ENCODE measurements at regions not wholly inside any gene's neighbourhood (a gene's known extent, or its start where the extent isn't known, plus 50 kb on each side); places are given as distances from the start of the nearest gene placed in this dataset.

GRCh38 chr10:78532480-78533042 is 498.9 kb downstream of the RPS24 start:
- TF ChIP-seq CTCF (IDR thresholded peaks at IDR 0.05) (no peak), POLR2A (IDR thresholded peaks at IDR 0.05) (no peak), EP300 (IDR thresholded peaks at IDR 0.05) (no peak)
- no peaks in the 10 kb centered on the region for H3K36me3 ChIP-seq
- H3K4me1 ChIP-seq: no peaks in the 10 kb centered on the region
- H3K4me3 ChIP-seq: no peak overlapping the region
- H3K27me3 ChIP-seq: no peaks in the 10 kb centered on the region
- H3K27ac ChIP-seq: no peak overlapping the region
- WGBS, 2 donors: 83 to 92% methylated on average over 3 of the region's 3 CpGs
- H3K9me3 ChIP-seq: no peaks in the 10 kb centered on the region
- no peak for DNase-seq (ENCODE audit: low spot score in 2 of 2)

- no peaks in the 10 kb centered on the region for H3K9me3 ChIP-seq
- H3K4me3 ChIP-seq: no peak overlapping the region
- 61% methylated on average over 5 of the region's 5 CpGs for WGBS, 2 donors
- H3K4me1 ChIP-seq: no peaks in the 10 kb centered on the region
- H3K27ac ChIP-seq: no peak overlapping the region
- TF ChIP-seq CTCF (IDR thresholded peaks at IDR 0.05): no peak
- TF ChIP-seq POLR2A (IDR thresholded peaks at IDR 0.05): no peak
- no peak for TF ChIP-seq EP300 (IDR thresholded peaks at IDR 0.05)
- DNase-seq (ENCODE audit: low spot score in 2 of 2): no peak
- no peaks in the 10 kb centered on the region for H3K36me3 ChIP-seq
- no peaks in the 10 kb centered on the region for H3K27me3 ChIP-seq
These were observed 499.4 kb downstream of the RPS24 start for GRCh38 chr10:78533098-78533497.

GRCh38 chr10:78533776-78534175 is 500.1 kb downstream of the RPS24 start:
- no peak for DNase-seq (ENCODE audit: low spot score in 2 of 2)
- H3K4me1 ChIP-seq: no peaks in the 10 kb centered on the region
- H3K9me3 ChIP-seq: no peaks in the 10 kb centered on the region
- TF ChIP-seq EP300 (IDR thresholded peaks at IDR 0.05): no peak
- no peak for TF ChIP-seq POLR2A (IDR thresholded peaks at IDR 0.05)
- no peak for TF ChIP-seq CTCF (IDR thresholded peaks at IDR 0.05)
- H3K27me3 ChIP-seq: no peaks in the 10 kb centered on the region
- H3K4me3 ChIP-seq: no peak overlapping the region
- WGBS, 2 donors: 80 to 82% methylated on average over 5 of the region's 5 CpGs
- H3K36me3 ChIP-seq: no peaks in the 10 kb centered on the region
- H3K27ac ChIP-seq: no peak overlapping the region

DNA sequence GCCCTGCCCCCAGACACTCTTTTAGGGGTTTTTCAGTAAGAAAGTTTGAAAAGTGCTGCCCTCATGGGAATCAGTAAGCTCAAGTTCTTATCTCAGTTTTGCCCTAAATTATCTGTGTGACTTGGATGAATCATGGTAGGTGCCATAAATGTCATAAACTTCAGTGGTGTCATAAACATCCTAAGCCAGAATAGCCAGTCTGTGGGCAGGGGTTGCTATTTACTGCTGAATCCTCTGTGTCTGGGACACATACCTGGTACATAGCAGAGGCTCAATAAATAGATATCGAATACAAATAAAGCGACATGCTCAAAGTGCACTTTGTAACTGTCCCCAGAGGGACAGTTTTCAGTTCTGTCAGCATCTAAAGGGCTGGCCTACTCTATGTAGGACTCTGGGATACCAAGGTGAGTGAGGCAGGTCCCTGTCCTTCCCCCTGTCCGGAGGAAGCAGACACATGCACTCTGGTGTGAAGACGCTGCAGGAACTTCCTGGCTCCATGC is 502.1 kb downstream of the RPS24 start:
- no peaks in the 10 kb centered on the region for H3K4me1 ChIP-seq
- no peaks in the 10 kb centered on the region for H3K27me3 ChIP-seq
- H3K9me3 ChIP-seq: no peaks in the 10 kb centered on the region
- TF ChIP-seq EP300 (IDR thresholded peaks at IDR 0.05) (no peak), CTCF (IDR thresholded peaks at IDR 0.05) (no peak), POLR2A (IDR thresholded peaks at IDR 0.05) (no peak)
- whole genome bisulfite sequencing, 2 donors: 92 to 96% methylated on average over 4 of the region's 4 CpGs
- H3K36me3 ChIP-seq: no peaks in the 10 kb centered on the region
- H3K4me3 ChIP-seq: no peak overlapping the region
- DNase-seq (ENCODE audit: low spot score in 2 of 2): no peak
- no peak overlapping the region for H3K27ac ChIP-seq

DNA sequence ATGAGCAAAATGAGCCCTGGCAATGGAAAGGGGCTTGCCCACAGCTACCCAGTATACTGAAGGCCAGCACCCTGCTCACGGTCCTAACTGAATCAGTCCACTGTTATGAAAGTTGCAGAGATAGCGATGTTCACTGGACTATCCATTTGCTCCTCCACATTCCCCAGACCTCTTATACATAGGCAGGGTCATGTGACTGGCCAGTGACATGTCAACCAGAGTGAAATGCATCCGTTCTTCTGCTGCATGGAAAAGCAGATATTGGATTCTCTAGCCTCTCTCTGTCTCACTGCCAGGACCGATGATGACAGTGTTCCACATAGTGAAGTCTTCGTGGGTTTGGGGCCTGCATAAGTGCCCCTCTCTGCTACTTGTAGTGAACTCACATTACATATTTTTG is 503.4 kb downstream of the RPS24 start:
- Histone ChIP-seq H3K36me3 (no peaks in the 10 kb centered on the region), H3K4me1 (peaks cover 0 to 8% (median 4%) of the 10 kb centered on the region in 4 donors), H3K9me3 (no peaks in the 10 kb centered on the region), H3K27ac (no peak overlapping the region), H3K4me3 (no peak overlapping the region), H3K27me3 (no peaks in the 10 kb centered on the region)
- TF ChIP-seq EP300 (IDR thresholded peaks at IDR 0.05): no peak
- no peak for TF ChIP-seq POLR2A (IDR thresholded peaks at IDR 0.05)
- TF ChIP-seq CTCF (IDR thresholded peaks at IDR 0.05): no peak
- whole genome bisulfite sequencing, 2 donors: 83 to 84% methylated on average over 5 of the region's 5 CpGs
- no peak for DNase-seq (ENCODE audit: low spot score in 2 of 2)

Measured in tibial nerve (tissue), 4 donors.